OCI-M2 (cell line): ENCODE measurements at regions not wholly inside any gene's neighbourhood (a gene's known extent, or its start where the extent isn't known, plus 50 kb on each side); places are given as distances from the start of the nearest gene placed in this dataset.
"Not testable (repeated sequence)": the region's sequence is repeated elsewhere in the genome, so short reads cannot be mapped to it uniquely, and the experiment has no call there.

ENCODE experiments used
- DNase-seq: peaks from one replicate; lab custom pipeline; 2025; ENCODE audit not compliant: unreplicated experiment; lab: John Stamatoyannopoulos, UW

DNA sequence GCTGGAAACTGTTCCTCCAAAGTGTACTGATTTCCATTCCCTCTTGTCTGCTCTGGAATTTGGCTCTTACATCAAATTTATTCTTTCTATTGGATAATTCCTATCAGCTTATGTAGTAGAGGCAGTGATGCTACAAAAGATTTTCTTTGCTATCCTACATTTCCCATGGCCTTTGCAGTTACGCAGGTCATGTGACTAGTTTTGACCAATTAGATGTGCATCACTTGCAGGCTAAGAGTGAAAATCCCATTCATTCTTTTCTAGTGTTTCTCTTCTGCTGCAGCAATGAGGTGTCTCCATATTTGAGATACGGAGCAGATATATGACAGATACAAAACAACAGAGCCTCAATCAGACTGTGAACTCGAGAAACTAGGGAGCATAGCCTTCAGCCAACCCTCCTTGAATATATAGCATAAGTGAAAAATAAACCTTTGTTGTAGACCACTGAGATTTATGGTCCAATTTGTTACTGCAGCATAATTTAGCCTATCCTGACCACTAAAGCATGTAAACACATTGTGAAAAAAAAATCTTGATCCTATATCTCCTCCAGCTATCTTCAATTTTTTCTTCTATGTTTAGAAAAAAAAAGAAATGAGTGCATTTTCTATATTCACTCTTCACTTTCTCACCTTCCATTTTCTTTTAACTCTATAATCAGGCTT, 102.0 kb downstream of the HNMT start:
- DNase-seq, result no peak

DNA sequence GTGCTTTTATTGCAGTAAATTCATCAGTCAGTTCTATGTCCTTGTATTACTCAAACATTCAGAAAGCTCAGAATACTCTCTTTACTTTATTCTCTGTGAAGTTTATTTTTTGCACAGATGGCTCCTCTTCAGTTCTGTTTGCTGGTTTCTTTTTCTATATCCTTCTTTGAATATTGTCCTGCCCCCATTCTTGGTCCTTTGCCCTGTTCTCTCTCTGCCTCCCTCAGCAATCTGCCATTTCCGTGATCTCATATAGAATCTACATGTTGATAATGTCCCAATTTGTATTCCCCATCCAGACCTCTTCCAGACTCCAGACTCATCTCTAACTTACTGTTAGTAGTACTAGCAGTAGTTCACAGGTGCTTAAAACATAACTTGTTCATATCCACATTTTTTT, 102.6 kb downstream of the HNMT start:
- DNase-seq, result no peak

DNA sequence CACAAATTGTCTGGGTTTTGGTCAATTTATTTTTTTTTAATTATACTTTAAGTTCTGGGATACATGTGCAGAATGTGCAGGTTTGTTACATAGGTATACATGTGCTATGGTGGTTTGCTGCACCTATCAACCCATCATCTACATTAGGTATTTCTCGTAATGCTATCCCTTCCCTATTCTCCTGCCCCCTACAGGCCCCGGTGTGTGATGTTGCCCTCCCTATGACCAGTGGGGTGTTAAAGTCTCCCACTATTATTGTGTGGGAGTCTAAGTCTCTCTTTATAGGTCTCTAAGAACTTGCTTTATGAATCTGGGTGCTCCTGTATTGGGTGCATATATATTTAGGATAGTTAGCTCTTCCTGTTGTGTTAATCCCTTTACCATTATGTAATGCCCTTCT, 104.4 kb downstream of the HNMT start:
- DNase-seq, result not testable (repeated sequence)

DNA sequence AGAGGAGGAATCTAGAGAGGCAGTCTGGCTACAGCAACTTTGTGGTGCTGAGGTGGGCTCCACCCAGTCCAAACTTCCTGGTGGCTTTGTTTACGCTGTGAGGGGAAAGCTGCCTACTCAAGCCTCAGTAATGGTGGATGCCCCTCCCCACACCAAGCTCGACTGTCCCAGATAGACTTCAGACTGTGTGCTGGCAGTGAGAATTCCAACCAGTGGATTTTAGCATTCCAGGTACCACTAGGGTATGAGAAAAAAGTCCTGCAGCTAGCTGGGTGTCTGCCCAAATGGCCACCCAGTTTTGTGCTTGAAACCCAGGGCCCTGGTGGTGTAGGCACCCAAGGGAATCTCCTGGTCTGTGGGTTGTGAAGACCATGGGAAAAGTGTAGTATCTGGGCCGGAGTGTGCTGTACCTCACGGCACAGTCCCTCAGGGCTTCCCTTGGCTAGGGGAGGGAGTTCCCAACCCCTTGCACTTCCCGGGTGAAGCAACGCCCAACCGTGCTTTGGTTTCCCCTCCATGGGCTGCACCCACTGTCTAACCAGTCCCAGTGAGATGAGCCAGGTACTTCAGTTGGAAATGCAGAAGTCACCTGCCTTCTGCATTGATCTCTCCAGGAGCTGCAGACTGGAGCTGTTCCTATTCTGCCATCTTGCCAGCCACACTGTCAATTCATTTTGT, 106.9 kb downstream of the HNMT start:
- not testable (repeated sequence) for DNase-seq

DNA sequence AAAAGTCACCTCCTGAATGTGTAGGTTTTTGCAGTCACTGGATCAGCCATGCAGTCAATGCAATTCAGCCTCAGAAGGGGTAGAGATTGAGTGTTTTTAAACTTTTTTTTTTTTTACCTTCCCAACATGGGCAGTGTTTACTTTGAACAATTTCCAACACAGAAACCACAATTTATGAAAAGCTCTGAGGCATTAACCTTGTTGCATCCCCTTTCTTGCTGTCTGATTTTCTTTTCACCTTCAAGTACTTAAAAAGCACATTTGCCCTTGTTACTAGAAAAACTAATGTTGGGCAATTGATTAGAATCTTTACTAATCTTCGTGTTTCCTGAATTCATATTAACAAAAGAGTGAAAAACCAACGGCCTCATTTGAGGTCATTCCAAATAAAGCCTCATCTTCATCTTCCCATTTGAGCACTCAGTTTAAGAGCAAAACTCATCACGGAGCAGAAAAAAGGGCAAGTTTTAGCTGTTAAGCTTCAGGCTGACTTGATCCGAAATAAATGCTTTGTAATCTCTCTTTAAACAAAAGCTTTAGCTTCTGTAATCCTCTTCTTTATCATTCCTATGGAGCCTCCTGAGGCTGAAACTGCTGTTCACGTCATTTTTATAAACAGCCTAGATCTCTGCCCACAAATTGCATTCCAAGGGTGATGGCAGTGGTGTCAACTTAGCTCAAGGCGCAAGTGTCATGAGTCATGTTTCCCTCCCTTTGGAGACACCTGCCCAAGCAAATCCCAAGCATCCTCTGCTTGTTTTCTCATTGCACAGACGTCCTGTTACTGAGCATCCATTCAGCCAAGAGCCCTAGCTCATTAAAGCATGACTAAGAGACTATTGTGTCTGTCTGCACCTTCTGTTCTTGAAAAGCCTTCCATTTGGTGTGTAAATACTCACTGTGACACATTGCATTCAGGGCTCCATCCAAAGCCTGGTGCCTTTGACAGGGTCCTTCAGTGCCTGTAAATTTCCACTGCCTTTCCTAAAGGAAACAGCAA, 107.7 kb downstream of the HNMT start:
- DNase-seq, result no peak

DNA sequence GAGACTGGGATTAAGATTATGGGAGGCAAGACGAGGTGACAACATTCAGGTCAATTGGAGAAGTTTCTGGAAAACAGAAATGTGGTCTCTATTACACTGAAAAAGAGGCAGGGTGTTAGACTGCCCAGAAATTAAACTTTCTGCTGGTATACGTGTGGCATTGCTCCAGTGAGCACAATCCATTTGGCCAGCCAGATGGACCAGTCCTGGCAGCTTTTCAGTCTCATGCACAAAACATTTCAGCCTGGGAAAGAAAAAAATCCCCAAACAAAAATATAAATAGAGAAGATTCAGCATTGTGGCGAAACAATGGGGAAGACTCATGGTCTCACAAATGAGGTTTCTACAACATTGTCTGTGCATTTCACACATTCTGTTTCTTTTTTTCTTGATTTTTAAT, 113.9 kb downstream of the HNMT start:
- DNase-seq, result no peak

DNA sequence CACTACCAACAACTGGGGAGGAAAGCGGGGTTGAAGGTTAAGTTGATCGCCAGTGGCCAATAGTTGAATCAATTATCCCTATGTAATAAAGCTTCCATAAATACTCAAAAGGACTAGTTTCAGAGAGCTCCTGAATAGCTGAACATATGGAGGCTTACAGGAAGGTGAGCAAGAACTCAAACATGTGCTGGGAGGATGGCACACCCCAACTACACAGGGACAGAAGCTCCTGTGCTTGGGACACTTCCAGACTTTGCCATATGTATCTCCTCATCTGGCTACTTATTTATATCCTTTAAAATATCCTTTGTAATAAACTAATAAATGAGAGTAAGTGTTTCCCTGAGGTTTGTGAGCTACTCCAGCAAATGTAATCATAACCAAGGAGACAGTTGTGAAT, 115.7 kb downstream of the HNMT start:
- no peak for DNase-seq

DNA sequence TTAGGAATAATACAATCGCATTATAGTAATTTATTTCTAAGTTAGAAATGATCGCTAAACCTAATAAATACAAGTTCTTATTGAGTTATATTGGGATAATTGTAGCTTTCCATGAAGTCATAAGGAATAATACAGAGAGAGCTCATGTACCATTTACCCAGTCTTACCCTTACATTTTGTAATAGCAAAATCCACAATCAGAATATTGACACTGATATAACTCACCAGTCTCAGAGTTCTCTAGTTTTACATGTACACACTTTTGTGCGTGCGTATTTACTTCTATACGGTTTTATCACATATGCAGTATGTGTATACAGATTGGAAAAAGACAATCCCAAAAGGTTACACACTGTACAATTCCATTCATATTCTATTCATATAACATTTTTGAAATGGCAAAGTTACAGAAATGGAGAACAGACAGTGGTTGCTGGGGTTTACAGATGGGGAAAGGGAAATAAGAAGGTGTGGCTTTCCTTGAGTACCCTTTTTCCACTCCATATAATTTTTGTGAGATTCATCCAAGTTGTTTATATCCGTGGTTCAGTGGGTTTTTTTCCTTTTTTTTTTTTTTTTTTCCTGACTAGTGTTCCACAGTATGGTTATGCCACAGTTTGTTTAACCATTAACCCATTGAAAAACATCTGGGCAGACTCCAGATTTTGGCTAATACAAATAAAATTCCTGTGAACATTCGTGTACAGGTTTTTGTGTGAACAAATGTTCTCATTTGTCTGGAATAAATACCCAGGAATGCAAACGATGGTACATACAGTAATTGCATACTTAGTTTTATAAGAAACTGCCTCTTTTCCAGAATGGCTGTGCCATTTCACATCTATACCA, 117.2 kb downstream of the HNMT start:
- no peak for DNase-seq

DNA sequence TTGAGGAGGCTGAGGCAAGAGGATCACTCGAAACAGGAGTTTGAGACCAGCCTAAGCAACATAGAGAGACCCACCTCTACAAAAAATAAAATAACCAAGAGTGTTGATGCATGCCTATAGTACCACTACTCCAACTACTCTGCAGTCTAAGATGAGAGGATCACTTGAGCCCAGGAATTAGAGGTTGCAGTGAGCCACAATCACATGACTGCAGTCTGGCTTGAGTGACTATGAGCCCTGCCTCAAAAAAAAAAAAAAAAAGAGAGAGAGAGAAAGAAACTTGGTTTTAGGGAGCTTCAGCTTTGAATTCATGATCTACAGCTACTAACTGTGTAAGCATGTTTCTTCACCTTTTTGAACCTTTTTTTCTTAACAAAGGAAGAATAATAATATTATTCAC, 119.9 kb downstream of the HNMT start:
- DNase-seq, result no peak

DNA sequence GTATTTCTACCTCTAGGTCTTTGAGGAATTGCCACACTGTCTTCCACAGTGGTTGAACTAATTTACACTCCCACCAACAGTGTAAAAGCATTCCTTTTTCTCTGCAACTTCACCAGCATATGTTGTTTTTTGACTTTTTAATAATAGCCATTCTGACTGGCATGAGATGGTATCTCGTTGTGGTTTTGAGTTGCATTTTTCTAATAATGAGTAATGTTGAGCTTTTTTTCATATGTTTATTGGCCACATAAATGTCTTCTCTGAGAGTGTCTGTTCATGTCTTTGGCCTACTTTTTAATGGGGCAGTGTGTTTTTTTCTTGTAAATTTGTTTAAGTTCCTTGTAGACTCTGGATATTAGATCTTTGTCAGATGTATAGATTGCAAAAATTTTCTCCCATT, 121.2 kb downstream of the HNMT start:
- not testable (repeated sequence) for DNase-seq

DNA sequence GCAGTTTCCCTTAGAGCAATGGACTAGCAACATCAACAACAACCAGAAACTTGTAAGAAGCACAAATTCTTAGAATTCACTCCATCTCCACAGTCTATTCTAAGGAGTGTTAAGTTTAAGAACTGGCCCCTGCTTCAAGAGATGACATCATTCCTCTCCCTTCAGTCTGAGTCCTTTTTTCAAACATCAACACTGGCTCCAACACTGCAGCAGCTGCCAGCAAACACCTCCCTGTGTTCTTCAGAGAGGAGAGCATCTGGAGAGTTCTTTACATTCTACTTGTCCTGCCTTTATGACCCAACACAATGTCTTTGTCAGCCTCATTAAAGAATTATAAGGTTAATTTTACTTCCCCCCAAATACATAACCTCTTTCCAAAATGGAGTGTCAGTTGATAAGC, 122.3 kb downstream of the HNMT start:
- no peak for DNase-seq

DNA sequence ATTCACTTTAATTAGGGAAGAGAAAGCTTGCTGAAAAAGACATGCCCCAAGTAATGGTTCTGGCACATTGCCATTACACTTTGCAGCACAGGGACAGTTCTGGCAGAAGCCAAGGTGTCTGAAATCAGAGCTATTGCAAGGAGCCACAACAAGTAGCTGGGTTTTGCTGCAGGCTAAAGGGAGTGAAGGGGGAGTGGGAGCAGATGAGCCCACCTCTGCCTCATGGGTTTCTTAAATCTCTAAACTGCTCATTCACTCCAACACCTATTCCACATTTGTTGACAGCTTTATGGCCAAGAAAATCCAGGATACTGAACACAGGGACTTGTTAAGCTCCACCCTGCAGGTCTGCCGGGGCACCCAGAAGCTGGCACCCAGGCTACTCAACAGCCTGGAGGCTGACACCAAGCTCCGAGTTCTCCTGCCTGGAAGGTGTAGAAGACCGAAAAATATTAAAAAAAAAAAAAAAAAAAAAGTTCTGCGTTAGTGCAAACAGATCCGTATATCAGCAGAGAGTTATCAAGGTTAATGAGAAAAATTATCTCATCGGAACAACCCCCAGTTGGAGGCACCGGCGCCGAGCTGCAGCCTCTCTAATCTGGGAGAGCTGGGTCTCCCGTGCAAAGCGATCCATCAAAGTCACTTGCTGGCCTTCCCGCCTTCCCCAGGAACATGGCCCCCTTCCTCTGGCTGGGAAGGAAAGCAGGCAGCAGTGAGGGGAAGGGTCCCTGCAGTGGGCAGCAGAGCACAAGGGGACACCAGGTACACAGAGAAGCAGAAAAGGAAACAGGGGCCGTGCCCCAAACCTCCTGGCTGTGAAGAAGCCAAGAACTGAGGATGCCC, 123.7 kb downstream of the HNMT start:
- DNase-seq, result no peak

DNA sequence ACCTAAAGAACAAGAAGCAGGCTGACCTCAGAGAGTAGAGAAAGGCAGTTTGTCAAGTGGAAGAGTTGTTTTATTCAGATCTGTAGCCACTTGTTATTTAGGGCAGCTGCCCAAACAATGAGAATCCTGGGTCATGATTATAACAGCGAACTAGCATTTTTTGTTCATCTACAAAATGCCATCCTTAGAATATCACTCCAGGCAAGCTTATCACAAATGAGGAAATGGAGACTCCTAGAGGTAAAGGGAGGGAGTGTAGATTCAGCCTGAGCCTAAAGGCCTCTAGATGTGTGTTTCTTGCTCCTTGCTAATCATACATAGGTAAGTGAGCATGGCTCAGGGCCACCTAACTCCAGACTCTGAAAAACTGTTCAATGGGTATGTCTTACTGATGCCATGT, 126.1 kb downstream of the HNMT start:
- no peak for DNase-seq

DNA sequence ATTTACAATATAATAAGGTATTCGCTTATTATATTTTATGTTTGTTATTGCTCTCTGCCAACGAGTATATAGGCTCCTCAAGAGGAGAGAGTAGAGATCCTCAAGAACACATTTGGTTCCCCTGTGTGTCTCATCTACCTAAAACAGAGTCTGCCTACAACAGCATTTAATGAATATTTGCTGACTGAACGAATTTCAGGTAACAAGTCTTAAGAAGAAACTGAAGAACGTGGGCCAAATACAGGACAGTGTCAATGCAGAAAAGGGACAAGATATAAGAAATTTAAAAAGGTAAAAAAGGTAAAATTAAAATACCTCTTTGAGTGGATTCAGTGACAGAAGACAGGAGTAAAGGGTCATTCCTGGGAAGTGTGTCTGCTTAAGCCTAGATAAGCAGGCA, 129.2 kb downstream of the HNMT start:
- no peak for DNase-seq

DNA sequence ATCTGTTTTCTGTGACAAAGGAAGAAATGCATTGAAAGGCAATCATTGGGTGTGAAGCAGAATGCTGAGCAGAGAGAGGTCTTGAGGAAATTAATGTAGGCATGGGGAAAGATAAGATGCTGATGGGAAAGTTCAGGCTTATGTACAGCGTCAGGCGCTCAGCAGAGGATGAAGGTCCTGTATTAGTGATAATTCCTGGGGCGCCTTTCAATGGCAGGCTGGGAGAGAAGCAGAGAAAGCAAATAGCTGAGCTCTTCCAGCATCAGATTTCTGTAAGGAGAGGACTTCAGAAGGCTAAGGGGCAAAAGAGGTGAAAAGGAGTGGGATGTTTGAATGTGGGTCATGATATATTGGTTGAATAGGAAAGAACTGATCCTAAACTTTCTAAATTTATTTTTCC, 129.8 kb downstream of the HNMT start:
- DNase-seq, result no peak

DNA sequence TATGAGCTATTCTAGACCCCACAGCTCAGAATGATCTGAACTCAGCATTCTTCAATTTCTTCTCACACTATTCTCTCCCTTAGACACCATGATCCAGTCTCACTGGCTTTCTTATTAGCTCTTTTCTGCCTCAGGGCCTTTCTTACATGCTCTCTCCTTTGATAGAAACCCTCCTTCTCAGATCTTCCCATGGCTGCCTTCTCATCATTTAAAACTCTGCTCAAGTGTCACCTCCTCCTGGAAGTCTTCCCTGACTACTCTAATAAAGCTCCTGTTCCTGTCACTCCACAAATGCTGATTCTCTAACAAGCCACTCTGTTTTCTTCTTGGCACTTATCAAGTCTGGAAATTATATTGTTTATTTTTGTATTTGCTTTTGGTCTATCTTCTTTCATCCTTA, 131.1 kb downstream of the HNMT start:
- DNase-seq, result no peak

DNA sequence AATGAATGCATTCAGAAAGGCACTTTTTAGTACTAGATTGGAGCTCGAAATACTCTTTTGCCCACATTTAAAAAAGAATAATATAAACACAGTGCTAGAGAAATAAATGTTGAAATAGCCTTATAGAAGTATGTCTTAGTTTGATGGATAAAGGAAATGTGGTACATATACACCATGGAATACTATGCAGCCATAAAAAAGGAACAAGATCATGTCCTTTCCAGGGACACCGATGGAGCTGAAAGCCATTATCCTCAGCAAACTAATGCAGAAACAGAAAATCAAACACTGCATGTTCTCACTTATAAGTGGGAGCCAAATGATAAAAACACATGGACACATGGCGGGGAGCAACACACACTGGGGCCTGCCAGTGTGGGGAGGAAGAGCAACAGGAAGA, 135.0 kb downstream of the HNMT start:
- not testable (repeated sequence) for DNase-seq

DNA sequence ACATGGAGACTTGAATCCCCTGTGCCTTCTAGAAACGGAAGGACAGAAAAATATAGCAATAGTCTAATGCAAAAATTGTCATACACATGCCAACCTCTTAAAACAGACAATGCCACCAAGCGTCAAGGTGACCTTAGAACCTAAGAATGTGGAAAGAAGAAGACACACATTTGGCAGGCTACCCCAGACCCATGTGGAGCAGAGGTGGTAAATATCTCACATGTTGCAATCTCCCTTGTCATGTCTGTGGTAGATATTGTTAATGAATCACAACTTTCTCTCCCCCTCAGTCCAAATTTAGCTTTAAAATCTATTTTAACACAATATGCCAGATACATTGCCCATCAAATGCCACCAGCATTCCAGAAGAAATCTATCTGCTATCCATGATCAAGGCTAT, 137.4 kb downstream of the HNMT start:
- no peak for DNase-seq

DNA sequence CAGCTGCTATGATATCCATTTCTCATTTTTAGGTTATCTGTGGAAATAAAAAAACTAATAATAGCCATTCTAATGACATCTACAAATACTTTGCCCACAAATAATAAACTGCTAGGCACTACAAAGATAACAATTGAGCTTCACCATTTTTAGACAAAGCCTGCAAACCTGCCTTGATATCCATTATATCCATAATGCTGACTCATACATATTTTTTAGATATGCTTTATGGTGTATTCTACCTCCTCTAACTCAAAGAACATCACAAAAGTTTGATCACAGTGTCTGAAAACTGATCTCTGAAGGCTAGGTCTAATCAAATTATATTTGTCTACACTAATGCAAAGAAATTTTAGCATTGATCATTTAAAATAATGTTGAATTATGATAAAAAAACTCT, 138.4 kb downstream of the HNMT start:
- DNase-seq, result no peak

DNA sequence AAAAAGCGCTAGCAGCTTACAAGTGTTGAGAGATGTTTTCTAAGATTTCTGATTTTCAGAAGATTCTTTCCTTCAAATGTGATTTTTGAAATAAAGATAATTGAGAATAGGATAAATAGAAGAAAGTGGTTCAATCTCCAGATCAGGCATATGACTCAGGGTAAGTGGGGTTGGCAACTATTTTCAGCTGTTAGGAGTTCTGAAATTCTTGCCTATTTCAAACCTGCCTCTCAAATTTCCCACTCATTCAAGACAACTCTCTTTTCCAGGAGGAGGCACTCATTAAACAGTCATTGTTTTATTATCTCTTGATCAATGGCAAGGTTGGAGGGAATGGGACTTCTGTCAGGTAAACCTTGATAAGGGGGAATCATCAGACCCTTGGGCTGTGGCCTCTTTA, 138.9 kb downstream of the HNMT start:
- DNase-seq, result no peak
